ENCODE measurements at regions not wholly inside any gene's neighbourhood (a gene's known extent, or its start where the extent isn't known, plus 50 kb on each side); places are given as distances from the start of the nearest gene placed in this dataset.
A peak's percentile ranks its signal among the peaks of the same experiment; 100 is the strongest.

- no peak for DNase-seq
Measured at GRCh38 chr17:72022328-72023275, 98.2 kb upstream of the SOX9 start.

GRCh38 chr17:72024457-72024856, 96.4 kb upstream of the SOX9 start:
- no peak for DNase-seq

GRCh38 chr17:72025113-72025512, 95.7 kb upstream of the SOX9 start:
- no peak for DNase-seq

GRCh38 chr17:72030067-72030899, 90.5 kb upstream of the SOX9 start:
- DNase-seq, result no peak

GRCh38 chr17:72031219-72031884, 89.5 kb upstream of the SOX9 start:
- DNase-seq, result no peak

GRCh38 chr17:72033334-72033733, 87.5 kb upstream of the SOX9 start:
- no peak for DNase-seq

- DNase-seq, result no peak
Measured at GRCh38 chr17:72034000-72034399, 86.8 kb upstream of the SOX9 start.

DNA sequence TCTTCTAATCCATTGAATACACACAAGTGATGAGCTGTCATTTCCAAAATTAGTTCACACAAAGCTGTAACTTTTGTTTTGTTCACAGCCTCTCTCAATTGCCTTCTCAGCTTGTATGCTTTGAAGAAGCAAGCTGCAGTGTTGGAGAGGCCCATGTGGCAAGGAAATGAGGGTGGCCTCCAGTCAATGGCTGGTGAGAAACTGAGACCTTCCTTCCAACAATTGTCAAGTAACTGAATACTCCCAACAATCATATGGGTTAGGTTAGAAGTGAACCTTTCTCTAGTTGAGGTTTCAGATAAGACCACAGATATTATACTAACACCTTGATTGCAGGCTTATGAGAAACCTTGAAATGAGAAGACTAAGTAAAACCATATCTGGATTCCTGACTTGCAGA, 82.4 kb upstream of the SOX9 start:
- DNase-seq, result no peak

DNA sequence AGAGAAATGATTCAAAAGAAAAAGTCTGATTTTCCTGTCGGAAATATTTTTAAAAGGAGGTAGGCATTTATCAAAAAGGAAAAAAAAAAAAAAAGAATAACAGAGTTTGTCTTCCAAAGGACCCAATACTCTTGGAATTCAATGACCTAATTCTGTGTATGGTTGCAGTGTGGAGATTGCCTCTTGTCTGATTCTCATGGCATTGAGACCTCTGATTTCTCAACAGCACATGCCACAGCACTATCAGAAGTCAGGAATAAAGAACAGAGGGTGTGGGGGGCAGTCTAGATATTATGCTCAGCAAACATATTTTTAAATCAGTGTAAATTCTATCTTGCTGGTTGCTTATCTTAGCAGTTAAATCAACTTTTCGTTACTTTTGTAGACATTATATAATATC, 81.3 kb upstream of the SOX9 start:
- DNase-seq, result no peak

DNA sequence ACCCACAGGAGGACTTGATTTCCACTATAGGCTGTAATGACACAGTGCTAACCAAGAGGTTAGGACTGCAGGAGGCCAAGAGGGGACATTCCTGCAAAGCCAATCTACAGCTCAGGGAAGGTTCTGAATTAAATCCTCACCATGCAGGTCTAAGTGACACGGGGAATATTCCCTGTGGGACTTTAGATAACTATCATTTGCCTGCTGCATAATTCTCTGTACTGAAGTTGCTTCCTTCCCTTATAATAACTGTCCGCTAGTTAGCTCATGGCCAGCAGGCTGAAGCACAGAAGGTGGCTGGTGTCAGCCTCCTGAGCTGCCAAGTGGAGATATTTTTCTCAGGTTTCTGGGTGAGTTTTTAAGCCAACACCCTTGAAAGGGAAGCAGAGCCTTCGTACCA, 74.6 kb upstream of the SOX9 start:
- no peak for DNase-seq

DNA sequence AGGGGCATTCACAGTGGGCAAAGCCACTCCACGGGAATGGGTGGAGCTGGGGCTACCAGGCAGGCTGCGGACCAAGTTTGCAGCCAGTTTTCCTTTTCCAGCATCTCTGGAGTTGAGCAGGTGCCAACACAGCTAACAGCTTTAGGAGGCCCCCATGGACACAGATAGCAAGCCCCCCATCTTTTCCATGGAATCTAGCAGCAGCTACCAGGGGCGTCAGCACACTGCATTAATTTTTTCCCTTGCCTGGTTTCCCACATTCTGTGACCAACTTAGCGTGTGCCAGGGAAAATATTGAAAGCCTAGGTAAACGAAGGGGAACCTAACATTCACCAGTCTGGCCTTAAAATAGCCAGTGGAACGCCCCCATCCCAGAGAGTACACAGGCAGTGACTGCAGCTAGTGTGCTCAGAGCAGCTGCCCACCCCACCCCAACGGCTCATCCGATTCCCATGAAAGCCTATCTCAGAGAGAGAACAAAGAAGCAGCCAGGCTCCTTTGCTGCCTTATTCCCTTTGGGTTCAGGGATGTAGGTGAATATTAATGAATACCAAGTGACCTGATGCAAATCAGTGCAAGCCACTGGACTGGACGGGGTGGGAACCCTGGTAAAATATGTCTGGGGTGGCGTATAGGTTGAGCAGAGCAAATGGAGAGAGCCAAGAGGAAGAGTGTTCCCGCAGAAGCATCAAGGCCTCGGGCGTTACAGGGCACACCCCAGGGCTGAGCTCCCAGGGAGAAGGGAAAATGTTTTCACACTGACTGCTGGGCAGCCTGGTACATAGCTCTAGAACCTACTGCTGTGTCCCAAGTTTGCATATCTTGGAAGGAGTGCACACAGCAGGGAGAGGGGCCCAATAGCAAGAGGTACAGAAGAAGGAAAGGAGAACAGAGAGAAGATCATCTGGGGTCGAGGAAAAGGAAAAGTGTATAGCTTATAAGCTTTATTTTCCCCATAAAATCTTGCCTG, 73.9 kb upstream of the SOX9 start:
- DNase-seq, result no peak

DNA sequence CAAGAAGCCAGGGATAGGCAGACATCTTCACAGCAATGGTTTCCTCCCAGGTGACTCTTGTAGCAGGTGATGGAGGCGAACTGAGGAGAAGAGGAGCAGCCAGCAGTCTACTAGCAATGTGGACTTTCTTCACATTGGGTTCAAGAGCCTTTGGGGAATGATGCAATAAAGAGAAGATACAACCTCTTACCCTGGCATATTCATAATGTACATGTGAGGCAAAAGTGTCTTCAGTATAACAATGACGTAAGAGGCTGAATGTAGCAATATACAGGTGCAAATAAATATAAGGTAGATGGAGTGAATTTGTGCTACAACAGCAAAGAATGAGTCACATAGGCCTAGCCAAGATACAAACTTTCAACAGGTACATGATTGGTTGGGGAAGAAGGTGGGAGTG, 70.9 kb upstream of the SOX9 start:
- no peak for DNase-seq

- DNase-seq, result no peak
Measured at GRCh38 chr17:72053036-72053435, 67.8 kb upstream of the SOX9 start.

DNA sequence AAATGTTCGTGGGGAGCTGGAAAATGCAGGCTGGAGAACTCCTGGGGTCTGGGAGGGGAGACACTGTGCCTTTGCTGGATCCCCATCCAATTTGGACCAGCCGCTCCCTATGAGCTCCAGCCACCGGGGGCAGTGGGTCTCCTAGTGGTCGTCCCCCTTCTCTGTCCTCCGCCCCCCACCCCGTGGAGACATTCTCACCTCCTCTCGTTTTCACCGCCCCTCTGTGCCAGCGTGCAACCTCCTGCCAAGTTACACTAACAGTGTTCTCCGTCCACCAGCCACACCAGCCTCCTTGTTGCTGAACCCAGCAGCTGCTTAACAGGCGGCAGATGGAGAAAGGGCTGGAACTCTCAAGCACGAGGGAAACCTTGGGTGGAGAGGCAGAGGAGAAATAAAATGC, 67.4 kb upstream of the SOX9 start:
- DNase-seq, result no peak

DNA sequence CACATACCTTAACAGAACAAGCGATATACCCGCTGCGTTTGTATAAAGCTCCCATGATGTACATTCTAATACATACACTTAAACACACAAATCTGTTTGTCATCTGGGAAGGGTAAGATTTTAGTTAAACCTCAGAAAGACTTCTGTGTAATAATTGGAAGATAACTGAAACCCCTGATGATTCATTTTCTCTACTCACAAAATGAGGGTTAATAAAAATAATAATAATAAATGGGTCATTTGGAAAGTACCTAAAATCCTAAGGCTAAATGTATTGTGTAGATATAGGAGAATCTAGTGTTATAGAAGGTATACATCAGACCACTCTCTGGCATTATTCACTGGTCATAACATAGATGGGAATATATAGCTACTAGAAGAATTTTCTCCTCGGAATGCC, 64.7 kb upstream of the SOX9 start:
- no peak for DNase-seq

DNA sequence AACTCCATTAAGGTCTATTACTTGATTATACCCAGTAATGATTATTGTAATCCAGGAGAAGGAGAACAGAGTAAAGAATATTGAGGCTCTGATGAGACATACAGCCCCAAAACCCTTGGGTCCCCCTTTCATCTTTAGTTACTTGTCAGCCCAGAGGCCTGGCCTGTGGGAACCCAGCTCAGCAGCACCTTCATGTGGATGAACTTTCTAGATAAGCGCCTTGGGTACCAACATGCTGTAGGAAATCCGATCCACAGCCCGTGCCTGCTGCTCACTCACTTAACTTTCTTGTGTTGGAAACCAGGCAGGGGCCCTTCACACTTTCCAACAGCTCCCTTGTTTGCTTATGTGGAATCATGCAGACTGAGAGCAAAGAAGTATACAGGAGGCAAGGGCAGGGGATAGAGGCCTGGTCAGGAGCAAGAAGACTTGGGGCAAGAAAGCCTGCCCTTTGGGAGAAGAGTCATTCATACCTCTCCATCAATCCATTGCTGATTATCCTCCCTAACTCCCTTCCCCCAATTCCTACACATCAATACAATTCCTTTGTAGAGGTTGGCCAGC, 64.0 kb upstream of the SOX9 start:
- DNase-seq, result no peak

- no peak for DNase-seq
Measured at GRCh38 chr17:72060084-72060483, 60.7 kb upstream of the SOX9 start.

- peak; percentile 49 for DNase-seq
Measured at GRCh38 chr17:72063262-72063661, 57.6 kb upstream of the SOX9 start.

GRCh38 chr17:72063756-72064450, 56.9 kb upstream of the SOX9 start:
- DNase-seq, result no peak

GRCh38 chr17:72064606-72065193, 56.1 kb upstream of the SOX9 start:
- no peak for DNase-seq

GRCh38 chr17:72065556-72065955, 55.3 kb upstream of the SOX9 start:
- DNase-seq, result no peak

Measured in NCI-H510A (cell line).